HEK293T (cell line): ENCODE measurements at regions not wholly inside any gene's neighbourhood (a gene's known extent, or its start where the extent isn't known, plus 50 kb on each side); places are given as distances from the start of the nearest gene placed in this dataset.

Source experiments
- CTCF ChIA-PET: fragments of 350-600 bp; formaldehyde crosslinking; extraction: SDS; loops from one replicate; lab custom pipeline; 2021; ENCODE audit warnings: antibody characterized with exemption, inconsistent platforms; lab: Yijun Ruan, JAX
- POLR2A ChIA-PET: fragments of 350-600 bp; formaldehyde crosslinking; extraction: SDS; loops from one replicate; lab custom pipeline; 2020; ENCODE audit warnings: antibody characterized with exemption, inconsistent platforms; lab: Yijun Ruan, JAX
- DNase-seq: peaks from one replicate; pipeline ENCODE4 v3.0.0; 2012; ENCODE audit warnings: mixed read lengths; ENCODE audit errors: extremely low spot score
- ARNT ChIP-seq: fragments of 450-650 bp; IDR thresholded peaks from 2 replicates; pipeline ENCODE4 v1.6.1; 2017; ENCODE audit warnings: mild to moderate bottlenecking
- BHLHE40 ChIP-seq: fragments of 450-650 bp; IDR thresholded peaks from 2 replicates; pipeline ENCODE4 v1.6.1; 2016; ENCODE audit warnings: mild to moderate bottlenecking, moderate library complexity, borderline replicate concordance
- CTBP1 ChIP-seq: fragments of 450-650 bp; IDR thresholded peaks from 2 replicates; pipeline ENCODE4 v1.6.1; 2016; ENCODE audit warnings: borderline replicate concordance
- ELF4 ChIP-seq: fragments of 450-650 bp; IDR thresholded peaks from 2 replicates; pipeline ENCODE4 v1.6.1; 2017; ENCODE audit warnings: antibody characterized with exemption
- FOXA1 ChIP-seq: fragments of 450-650 bp; IDR thresholded peaks from 2 replicates; pipeline ENCODE4 v1.6.1; 2016; ENCODE audit warnings: mild to moderate bottlenecking
- FOXK2 ChIP-seq: fragments of 450-650 bp; IDR thresholded peaks from 2 replicates; pipeline ENCODE4 v1.6.1; 2016; ENCODE audit warnings: mild to moderate bottlenecking
- FOXM1 ChIP-seq: fragments of 450-650 bp; IDR thresholded peaks from 2 replicates; pipeline ENCODE4 v1.6.1; 2017; ENCODE audit warnings: mild to moderate bottlenecking, borderline replicate concordance
- HDGF ChIP-seq: fragments of 450-650 bp; IDR thresholded peaks from 2 replicates; pipeline ENCODE4 v1.6.1; 2017; ENCODE audit warnings: antibody characterized with exemption, borderline replicate concordance
- L3MBTL2 ChIP-seq: fragments of 450-650 bp; conservative IDR thresholded peaks from 2 replicates; pipeline ENCODE4 v1.6.1; 2016; ENCODE audit warnings: mild to moderate bottlenecking
- LEF1 ChIP-seq: fragments of 450-650 bp; IDR thresholded peaks from 2 replicates; pipeline ENCODE4 v1.6.1; 2017; ENCODE audit warnings: mild to moderate bottlenecking, borderline replicate concordance
- NFRKB ChIP-seq: fragments of 450-650 bp; IDR thresholded peaks from 2 replicates; pipeline ENCODE4 v1.6.1; 2016; ENCODE audit warnings: mild to moderate bottlenecking, moderate library complexity
- PKNOX1 ChIP-seq: fragments of 450-650 bp; IDR thresholded peaks from 2 replicates; pipeline ENCODE4 v1.6.1; 2016
- SP1 ChIP-seq: fragments of 450-650 bp; IDR thresholded peaks from 2 replicates; pipeline ENCODE4 v1.6.1; 2017
- SUZ12 ChIP-seq: fragments of 450-650 bp; IDR thresholded peaks from 2 replicates; pipeline ENCODE4 v1.6.1; 2016; ENCODE audit warnings: mild to moderate bottlenecking
- TARDBP ChIP-seq: fragments of 450-650 bp; IDR thresholded peaks from 2 replicates; pipeline ENCODE4 v1.6.1; 2016
- ZNF384 ChIP-seq: fragments of 450-650 bp; IDR thresholded peaks from 2 replicates; pipeline ENCODE4 v1.6.1; 2016

- TF ChIP-seq ZNF384, result no peak
- TF ChIP-seq TARDBP, result no peak
- TF ChIP-seq BHLHE40, result no peak
- TF ChIP-seq SUZ12, result no peak
- no peak for TF ChIP-seq HDGF
- no peak for TF ChIP-seq LEF1
- TF ChIP-seq ELF4, result no peak
- no peak for TF ChIP-seq ARNT
- TF ChIP-seq FOXM1, result no peak
- no peak for TF ChIP-seq FOXA1
- TF ChIP-seq PKNOX1, result no peak
- TF ChIP-seq L3MBTL2, result no peak
- no peak for TF ChIP-seq FOXK2
- no peak for TF ChIP-seq NFRKB
- CTCF ChIA-PET, result no interaction called here
- POLR2A ChIA-PET, result no interaction called here
- DNase-seq, result no peak
Observed at GRCh38 chr11:19482319-19483100, 230.1 kb upstream of the NAV2 start.

GRCh38 chr11:19480540-19480939 lies 232.1 kb upstream of the NAV2 start:
- TF ChIP-seq FOXK2 (no peak), FOXM1 (no peak), FOXA1 (no peak), LEF1 (no peak), ZNF384 (no peak), NFRKB (no peak), L3MBTL2 (no peak), TARDBP (no peak), SUZ12 (no peak), ELF4 (no peak), CTBP1 (no peak), ARNT (no peak), BHLHE40 (no peak), HDGF (no peak), PKNOX1 (no peak), SP1 (no peak)
- ChIA-PET POLR2A (no interaction called here), CTCF (no interaction called here)
- no peak for DNase-seq

GRCh38 chr11:19478891-19479290 lies 233.7 kb upstream of the NAV2 start:
- CTCF ChIA-PET, result no interaction called here
- POLR2A ChIA-PET, result no interaction called here
- TF ChIP-seq FOXK2 (no peak), SP1 (no peak), FOXA1 (no peak), TARDBP (no peak), ZNF384 (no peak), SUZ12 (no peak), CTBP1 (no peak), L3MBTL2 (no peak), ELF4 (no peak), ARNT (no peak), BHLHE40 (no peak), HDGF (no peak), LEF1 (no peak), NFRKB (no peak), FOXM1 (no peak), PKNOX1 (no peak)
- DNase-seq, result no peak

- ChIA-PET POLR2A (no interaction called here), CTCF (no interaction called here)
- TF ChIP-seq PKNOX1, result no peak
- no peak for TF ChIP-seq LEF1
- no peak for TF ChIP-seq FOXM1
- no peak for TF ChIP-seq TARDBP
- TF ChIP-seq CTBP1, result no peak
- TF ChIP-seq SUZ12, result no peak
- no peak for TF ChIP-seq FOXK2
- no peak for TF ChIP-seq NFRKB
- TF ChIP-seq BHLHE40, result no peak
- no peak for TF ChIP-seq ELF4
- TF ChIP-seq ZNF384, result no peak
- no peak for TF ChIP-seq SP1
- no peak for TF ChIP-seq L3MBTL2
- no peak for TF ChIP-seq ARNT
- no peak for TF ChIP-seq FOXA1
- TF ChIP-seq HDGF, result no peak
- DNase-seq, result no peak
Observed at GRCh38 chr11:19474954-19475721, 234.4 kb upstream of the E2F8 start.

GRCh38 chr11:19474211-19474610 lies 233.5 kb upstream of the E2F8 start:
- ChIA-PET POLR2A (no interaction called here), CTCF (no interaction called here)
- TF ChIP-seq LEF1, result no peak
- TF ChIP-seq ARNT, result no peak
- no peak for TF ChIP-seq FOXK2
- TF ChIP-seq ELF4, result no peak
- TF ChIP-seq SP1, result no peak
- TF ChIP-seq TARDBP, result no peak
- TF ChIP-seq BHLHE40, result no peak
- TF ChIP-seq SUZ12, result no peak
- no peak for TF ChIP-seq NFRKB
- no peak for TF ChIP-seq ZNF384
- TF ChIP-seq CTBP1, result no peak
- TF ChIP-seq FOXA1, result no peak
- no peak for TF ChIP-seq FOXM1
- no peak for DNase-seq
